ENCODE measurements at regions not wholly inside any gene's neighbourhood (a gene's known extent, or its start where the extent isn't known, plus 50 kb on each side); places are given as distances from the start of the nearest gene placed in this dataset.

DNA sequence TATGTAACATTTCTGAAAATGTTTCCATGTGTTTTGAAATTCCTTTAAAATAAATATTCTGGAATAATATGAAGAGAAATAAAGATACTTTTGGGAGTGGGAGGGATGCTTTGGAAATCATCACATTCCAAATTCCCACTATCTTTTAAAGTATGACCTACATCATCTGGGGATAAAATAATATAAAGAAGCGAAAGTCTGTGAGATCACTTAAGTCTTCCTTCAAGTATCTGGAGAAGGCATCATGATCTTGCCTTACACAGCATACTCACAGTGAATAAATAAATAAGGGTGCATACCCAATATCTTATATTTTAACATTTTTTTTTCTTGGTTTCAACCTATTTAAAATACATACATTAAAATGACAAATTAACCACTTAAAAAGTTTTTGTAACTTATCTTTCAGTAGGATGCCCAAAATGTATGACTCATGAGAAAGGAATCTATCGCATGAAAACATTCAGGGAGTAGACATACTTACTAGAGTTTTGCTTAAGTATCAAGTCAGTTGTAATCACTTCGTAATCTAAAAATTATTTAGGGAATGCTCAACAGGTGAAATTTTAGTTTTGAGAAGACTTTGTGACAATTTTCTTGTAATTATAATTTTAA lies 248.3 kb upstream of the COL3A1 start (continued):
- TF ChIP-seq CTCF (conservative IDR thresholded peaks at IDR 0.05; ENCODE audit: low read depth in 2 of 2) = no peak
- TF ChIP-seq JUNB (IDR thresholded peaks at IDR 0.05; ENCODE audit: unreplicated experiment) = no peak
- no peak for TF ChIP-seq POLR2AphosphoS5 (IDR thresholded peaks at IDR 0.05; ENCODE audit: low read depth)
- no peak for TF ChIP-seq EZH2phosphoT487 (IDR thresholded peaks at IDR 0.05; ENCODE audit: unreplicated experiment)

- no peak for TF ChIP-seq ZNF331 (CRISPR knock-in tag; IDR thresholded peaks at IDR 0.05; ENCODE audit: low read depth)
Measured at GRCh38 chr2:188726626-188727247, 247.4 kb upstream of the COL3A1 start.

GRCh38 chr2:188727846-188728245 lies 246.3 kb upstream of the COL3A1 start:
- no peaks in the 10 kb centered on the region for H3K36me3 ChIP-seq (ENCODE audit: insufficient read depth)
- H3K9me3 Mint-ChIP-seq = no peaks in the 10 kb centered on the region
- no peaks in the 10 kb centered on the region for H3F3A ChIP-seq (replicated peaks; ENCODE audit: low read depth)
- TF ChIP-seq EZH2 (IDR thresholded peaks at IDR 0.05; ENCODE audit: low read depth, unreplicated experiment) (no peak), CREB1 (CRISPR knock-in tag; IDR thresholded peaks at IDR 0.05; ENCODE audit: low read depth) (no peak), ZNF114 (CRISPR knock-in tag; IDR thresholded peaks at IDR 0.05) (no peak), NANOG (IDR thresholded peaks at IDR 0.05; ENCODE audit: borderline replicate concordance) (no peak), ZNF331 (CRISPR knock-in tag; IDR thresholded peaks at IDR 0.05; ENCODE audit: low read depth) (no peak), EZH2phosphoT487 (IDR thresholded peaks at IDR 0.05; ENCODE audit: unreplicated experiment) (no peak)
- TF ChIP-seq, protein P1, sequence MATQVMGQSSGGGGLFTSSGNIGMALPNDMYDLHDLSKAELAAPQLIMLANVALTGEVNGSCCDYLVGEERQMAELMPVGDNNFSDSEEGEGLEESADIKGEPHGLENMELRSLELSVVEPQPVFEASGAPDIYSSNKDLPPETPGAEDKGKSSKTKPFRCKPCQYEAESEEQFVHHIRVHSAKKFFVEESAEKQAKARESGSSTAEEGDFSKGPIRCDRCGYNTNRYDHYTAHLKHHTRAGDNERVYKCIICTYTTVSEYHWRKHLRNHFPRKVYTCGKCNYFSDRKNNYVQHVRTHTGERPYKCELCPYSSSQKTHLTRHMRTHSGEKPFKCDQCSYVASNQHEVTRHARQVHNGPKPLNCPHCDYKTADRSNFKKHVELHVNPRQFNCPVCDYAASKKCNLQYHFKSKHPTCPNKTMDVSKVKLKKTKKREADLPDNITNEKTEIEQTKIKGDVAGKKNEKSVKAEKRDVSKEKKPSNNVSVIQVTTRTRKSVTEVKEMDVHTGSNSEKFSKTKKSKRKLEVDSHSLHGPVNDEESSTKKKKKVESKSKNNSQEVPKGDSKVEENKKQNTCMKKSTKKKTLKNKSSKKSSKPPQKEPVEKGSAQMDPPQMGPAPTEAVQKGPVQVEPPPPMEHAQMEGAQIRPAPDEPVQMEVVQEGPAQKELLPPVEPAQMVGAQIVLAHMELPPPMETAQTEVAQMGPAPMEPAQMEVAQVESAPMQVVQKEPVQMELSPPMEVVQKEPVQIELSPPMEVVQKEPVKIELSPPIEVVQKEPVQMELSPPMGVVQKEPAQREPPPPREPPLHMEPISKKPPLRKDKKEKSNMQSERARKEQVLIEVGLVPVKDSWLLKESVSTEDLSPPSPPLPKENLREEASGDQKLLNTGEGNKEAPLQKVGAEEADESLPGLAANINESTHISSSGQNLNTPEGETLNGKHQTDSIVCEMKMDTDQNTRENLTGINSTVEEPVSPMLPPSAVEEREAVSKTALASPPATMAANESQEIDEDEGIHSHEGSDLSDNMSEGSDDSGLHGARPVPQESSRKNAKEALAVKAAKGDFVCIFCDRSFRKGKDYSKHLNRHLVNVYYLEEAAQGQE (IDR thresholded peaks at IDR 0.05; ENCODE audit: unreplicated experiment) = no peak
- TF ChIP-seq, protein P2, sequence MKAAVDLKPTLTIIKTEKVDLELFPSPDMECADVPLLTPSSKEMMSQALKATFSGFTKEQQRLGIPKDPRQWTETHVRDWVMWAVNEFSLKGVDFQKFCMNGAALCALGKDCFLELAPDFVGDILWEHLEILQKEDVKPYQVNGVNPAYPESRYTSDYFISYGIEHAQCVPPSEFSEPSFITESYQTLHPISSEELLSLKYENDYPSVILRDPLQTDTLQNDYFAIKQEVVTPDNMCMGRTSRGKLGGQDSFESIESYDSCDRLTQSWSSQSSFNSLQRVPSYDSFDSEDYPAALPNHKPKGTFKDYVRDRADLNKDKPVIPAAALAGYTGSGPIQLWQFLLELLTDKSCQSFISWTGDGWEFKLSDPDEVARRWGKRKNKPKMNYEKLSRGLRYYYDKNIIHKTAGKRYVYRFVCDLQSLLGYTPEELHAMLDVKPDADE (IDR thresholded peaks at IDR 0.05) = no peak
- H3K79me2 ChIP-seq (replicated peaks; ENCODE audit: insufficient read depth) = no peaks in the 10 kb centered on the region
- no peak for DNase-seq (ENCODE audit: low spot score)
- no peaks in the 10 kb centered on the region for H4K20me1 ChIP-seq (replicated peaks; ENCODE audit: insufficient read depth)
- no peak for ATAC-seq
- no peaks in the 10 kb centered on the region for H3K9me2 ChIP-seq (ENCODE audit: insufficient read depth)
- no peaks in the 10 kb centered on the region for H3K36me3 Mint-ChIP-seq (ENCODE audit: low read depth)
- no peak overlapping the region for H3K27ac ChIP-seq (ENCODE audit: low read depth)
- peaks cover 8% of the 10 kb centered on the region; the same call in 2 of the 3 replicates for H3K4me1 Mint-ChIP-seq
- no peak overlapping the region for H2AFZ ChIP-seq
- no peak overlapping the region for H3K4me3 ChIP-seq
- H3K4me2 ChIP-seq = no peak overlapping the region
- H3K27me3 Mint-ChIP-seq (ENCODE audit: insufficient read depth, low read depth, poor library complexity) = peaks cover 3% of the 10 kb centered on the region
- H3K4me1 ChIP-seq (ENCODE audit: insufficient read depth) = peaks cover 3% of the 10 kb centered on the region; the same call in 1 of the 2 replicates
- no peaks in the 10 kb centered on the region for H3K27me3 ChIP-seq (ENCODE audit: insufficient read depth)
- H3K27ac Mint-ChIP-seq = no peak overlapping the region
- no peak overlapping the region for H3K4me3 Mint-ChIP-seq

More at GRCh38 chr2:188726626-188727247, 247.4 kb upstream of the COL3A1 start:
- Mint-ChIP-seq H3K36me3 (ENCODE audit: low read depth) (no peaks in the 10 kb centered on the region), H3K27me3 (ENCODE audit: insufficient read depth, low read depth, poor library complexity) (peaks cover 3% of the 10 kb centered on the region), H3K9me3 (no peaks in the 10 kb centered on the region), H3K4me1 (peaks cover 8% of the 10 kb centered on the region; the same call in 2 of the 3 replicates), H3K27ac (peak overlapping the region; percentile 80), H3K4me3 (no peak overlapping the region)
- Histone ChIP-seq H3K27me3 (ENCODE audit: insufficient read depth) (no peaks in the 10 kb centered on the region), H3K36me3 (ENCODE audit: insufficient read depth) (no peaks in the 10 kb centered on the region), H2AFZ (no peak overlapping the region), H3K4me2 (no peak overlapping the region), H3K79me2 (replicated peaks; ENCODE audit: insufficient read depth) (no peaks in the 10 kb centered on the region), H3F3A (replicated peaks; ENCODE audit: low read depth) (no peaks in the 10 kb centered on the region), H3K4me1 (ENCODE audit: insufficient read depth) (peaks cover 3% of the 10 kb centered on the region; the same call in 1 of the 2 replicates), H3K27ac (ENCODE audit: low read depth) (no peak overlapping the region), H3K4me3 (no peak overlapping the region), H4K20me1 (replicated peaks; ENCODE audit: insufficient read depth) (no peaks in the 10 kb centered on the region), H3K9me2 (ENCODE audit: insufficient read depth) (no peaks in the 10 kb centered on the region)
- DNase-seq (ENCODE audit: low spot score) (no peak), ATAC-seq (no peak)
